Cardiac muscle cell (in vitro differentiated cells and primary cell): ENCODE measurements at regions not wholly inside any gene's neighbourhood (a gene's known extent, or its start where the extent isn't known, plus 50 kb on each side); places are given as distances from the start of the nearest gene placed in this dataset.
A peak's percentile ranks its signal among the peaks of the same experiment; 100 is the strongest.

Source experiments
- DNase-seq, 2 donors: peaks; one replicate each; pipeline versions ENCODE4 v3.0.0 to v3.0.0-alpha.2; 2010 to 2017; ENCODE audit warnings: low read depth in 1 of 2, low spot score in 1 of 2
- H3K27ac ChIP-seq: fragments of 200-600 bp; sonication (generic); 2 replicates; pipeline ENCODE4 v1.5.1; 2016
- H3K27me3 ChIP-seq: fragments of 200-600 bp; sonication (generic); 2 replicates; pipeline ENCODE4 v1.6.0; 2016; ENCODE audit warnings: control low read depth
- H3K36me3 ChIP-seq: fragments of 200-600 bp; sonication (generic); 2 replicates; pipeline ENCODE4 v1.5.1; 2016; ENCODE audit warnings: control low read depth
- H3K4me1 ChIP-seq: fragments of 200-600 bp; sonication (generic); 2 replicates; pipeline ENCODE4 v1.8.1; 2017; ENCODE audit warnings: low read depth, mild to moderate bottlenecking, mixed run types
- H3K4me3 ChIP-seq: fragments of 200-600 bp; sonication (generic); 2 replicates; pipeline ENCODE4 v1.5.1; 2016; ENCODE audit warnings: mild to moderate bottlenecking
- H3K9me3 ChIP-seq: fragments of 200-600 bp; sonication (generic); 2 replicates; pipeline ENCODE4 v1.5.1; 2017; ENCODE audit warnings: low read depth, mild to moderate bottlenecking, control low read depth
- TF ChIP-seq, protein P1 (sequence below): IDR thresholded peaks from 2 replicates; pipeline ENCODE4 v1.5.1; 2012; ENCODE audit warnings: low read depth, mild to moderate bottlenecking, low read length

DNA sequence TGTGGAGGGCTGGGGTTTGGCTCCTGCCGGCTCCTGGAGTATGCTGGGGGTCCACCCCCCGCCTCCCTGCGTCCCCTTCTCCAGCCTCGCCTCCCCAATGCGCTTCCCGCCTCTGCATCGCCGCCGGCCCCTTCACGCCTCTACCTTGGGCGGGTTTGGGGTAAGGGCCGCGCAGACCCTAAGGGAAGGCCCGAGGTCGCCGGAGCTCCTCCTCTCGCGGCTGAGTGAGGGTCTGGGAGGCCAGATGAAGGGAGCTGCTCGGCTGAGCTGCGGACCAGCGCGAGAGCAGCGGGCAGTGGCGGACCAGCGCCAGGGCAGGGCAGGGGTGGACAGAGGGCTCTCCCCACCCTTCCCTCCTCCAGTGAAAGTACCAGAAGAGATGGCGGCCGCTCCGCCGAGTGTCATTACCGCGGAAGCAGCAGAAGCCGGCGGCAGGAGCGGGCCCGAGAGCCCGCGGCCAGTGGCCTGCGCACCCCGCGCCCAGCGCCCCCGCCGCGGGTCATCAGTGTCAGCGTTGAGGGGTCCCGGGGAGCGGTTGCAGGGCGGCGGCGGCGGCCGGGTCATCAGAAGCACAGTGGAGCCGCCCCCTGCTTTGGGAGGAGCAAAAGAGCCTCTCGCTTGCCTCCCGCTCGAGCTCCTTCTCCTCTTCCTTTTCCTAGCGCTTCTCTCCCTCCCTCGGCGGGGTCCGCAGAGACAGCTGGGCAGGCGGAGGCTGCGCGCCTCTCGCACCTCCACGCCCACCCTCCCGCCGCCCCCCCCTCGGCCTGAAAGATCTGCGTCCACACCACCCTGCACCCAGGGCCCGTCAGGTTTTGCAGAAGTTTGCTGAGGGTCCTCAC, 255.6 kb upstream of the CADM1 start:
- H3K4me3 ChIP-seq, result peak overlapping the region; percentile 46
- no peak overlapping the region for H3K27ac ChIP-seq
- peak; percentile 16 to 50 for DNase-seq
- TF ChIP-seq, protein P1, sequence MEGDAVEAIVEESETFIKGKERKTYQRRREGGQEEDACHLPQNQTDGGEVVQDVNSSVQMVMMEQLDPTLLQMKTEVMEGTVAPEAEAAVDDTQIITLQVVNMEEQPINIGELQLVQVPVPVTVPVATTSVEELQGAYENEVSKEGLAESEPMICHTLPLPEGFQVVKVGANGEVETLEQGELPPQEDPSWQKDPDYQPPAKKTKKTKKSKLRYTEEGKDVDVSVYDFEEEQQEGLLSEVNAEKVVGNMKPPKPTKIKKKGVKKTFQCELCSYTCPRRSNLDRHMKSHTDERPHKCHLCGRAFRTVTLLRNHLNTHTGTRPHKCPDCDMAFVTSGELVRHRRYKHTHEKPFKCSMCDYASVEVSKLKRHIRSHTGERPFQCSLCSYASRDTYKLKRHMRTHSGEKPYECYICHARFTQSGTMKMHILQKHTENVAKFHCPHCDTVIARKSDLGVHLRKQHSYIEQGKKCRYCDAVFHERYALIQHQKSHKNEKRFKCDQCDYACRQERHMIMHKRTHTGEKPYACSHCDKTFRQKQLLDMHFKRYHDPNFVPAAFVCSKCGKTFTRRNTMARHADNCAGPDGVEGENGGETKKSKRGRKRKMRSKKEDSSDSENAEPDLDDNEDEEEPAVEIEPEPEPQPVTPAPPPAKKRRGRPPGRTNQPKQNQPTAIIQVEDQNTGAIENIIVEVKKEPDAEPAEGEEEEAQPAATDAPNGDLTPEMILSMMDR, result no peak
- H3K27me3 ChIP-seq, result peaks cover 37% of the 10 kb centered on the region
- H3K4me1 ChIP-seq, result no peaks in the 10 kb centered on the region
- no peaks in the 10 kb centered on the region for H3K9me3 ChIP-seq
- H3K36me3 ChIP-seq, result no peaks in the 10 kb centered on the region

DNA sequence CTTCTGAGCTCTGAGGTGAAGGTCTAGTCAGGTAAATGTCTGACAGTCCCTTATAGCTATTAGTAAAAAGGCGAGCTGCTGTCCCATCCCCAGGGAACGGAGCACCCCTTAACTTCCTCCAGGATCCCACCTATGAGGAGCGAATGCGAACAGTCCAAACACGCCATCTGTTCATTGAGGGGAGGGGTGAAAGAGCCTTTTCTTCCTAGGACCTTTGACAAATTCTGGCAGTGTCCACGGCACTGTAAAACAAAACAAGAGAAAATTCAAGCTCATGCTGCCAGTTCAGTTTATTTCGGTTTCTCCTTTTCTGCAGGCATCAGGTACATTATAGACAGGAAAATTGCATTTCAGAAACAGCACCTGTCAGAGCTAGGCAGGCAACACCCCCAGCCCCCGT, 253.8 kb upstream of the CADM1 start:
- DNase-seq, result no peak
- Histone ChIP-seq H3K27me3 (peaks cover 36% of the 10 kb centered on the region), H3K4me1 (no peaks in the 10 kb centered on the region), H3K9me3 (no peaks in the 10 kb centered on the region), H3K36me3 (no peaks in the 10 kb centered on the region), H3K27ac (no peak overlapping the region), H3K4me3 (no peak overlapping the region)
- TF ChIP-seq, protein P1, result no peak

DNA sequence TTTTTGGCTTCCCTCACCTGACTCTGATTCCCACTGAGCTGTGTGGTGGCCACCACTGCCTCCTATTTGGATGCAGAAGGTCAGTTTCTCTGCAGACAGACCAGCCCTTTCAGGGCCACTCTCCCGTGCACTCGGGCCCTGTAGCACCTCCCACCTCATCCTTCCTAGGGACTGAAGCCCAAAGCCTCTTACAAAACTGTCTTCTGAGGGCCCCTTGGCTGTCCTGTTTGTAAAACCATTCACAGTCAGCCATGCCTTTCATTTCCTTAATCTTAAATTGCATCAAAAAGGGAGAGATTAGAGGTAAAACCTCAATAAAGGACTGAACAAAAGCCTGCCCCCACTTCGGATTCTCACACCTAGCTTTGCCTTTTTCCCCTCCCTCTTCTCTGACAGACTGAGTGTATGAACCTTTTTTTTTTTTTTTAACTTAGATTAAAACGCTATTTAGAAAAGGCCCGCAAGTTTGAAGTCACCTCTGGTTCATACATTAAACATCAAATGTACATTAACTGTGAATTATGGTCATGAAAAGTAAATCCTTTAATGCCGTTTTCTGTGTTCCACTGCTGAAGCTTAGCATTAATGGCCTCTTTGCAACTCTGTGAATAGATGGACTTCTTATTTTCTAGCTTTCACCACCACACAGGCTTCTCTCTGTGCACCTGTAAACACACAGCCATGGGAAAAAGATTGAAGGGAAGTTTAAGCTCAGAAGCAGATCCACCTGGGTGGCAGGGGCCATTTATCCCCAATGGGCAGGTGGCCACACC, 247.2 kb upstream of the CADM1 start:
- no peak overlapping the region for H3K4me3 ChIP-seq
- no peaks in the 10 kb centered on the region for H3K36me3 ChIP-seq
- H3K27me3 ChIP-seq, result no peaks in the 10 kb centered on the region
- no peaks in the 10 kb centered on the region for H3K4me1 ChIP-seq
- no peak overlapping the region for H3K27ac ChIP-seq
- no peak for DNase-seq
- no peaks in the 10 kb centered on the region for H3K9me3 ChIP-seq
- TF ChIP-seq, protein P1, result no peak

DNA sequence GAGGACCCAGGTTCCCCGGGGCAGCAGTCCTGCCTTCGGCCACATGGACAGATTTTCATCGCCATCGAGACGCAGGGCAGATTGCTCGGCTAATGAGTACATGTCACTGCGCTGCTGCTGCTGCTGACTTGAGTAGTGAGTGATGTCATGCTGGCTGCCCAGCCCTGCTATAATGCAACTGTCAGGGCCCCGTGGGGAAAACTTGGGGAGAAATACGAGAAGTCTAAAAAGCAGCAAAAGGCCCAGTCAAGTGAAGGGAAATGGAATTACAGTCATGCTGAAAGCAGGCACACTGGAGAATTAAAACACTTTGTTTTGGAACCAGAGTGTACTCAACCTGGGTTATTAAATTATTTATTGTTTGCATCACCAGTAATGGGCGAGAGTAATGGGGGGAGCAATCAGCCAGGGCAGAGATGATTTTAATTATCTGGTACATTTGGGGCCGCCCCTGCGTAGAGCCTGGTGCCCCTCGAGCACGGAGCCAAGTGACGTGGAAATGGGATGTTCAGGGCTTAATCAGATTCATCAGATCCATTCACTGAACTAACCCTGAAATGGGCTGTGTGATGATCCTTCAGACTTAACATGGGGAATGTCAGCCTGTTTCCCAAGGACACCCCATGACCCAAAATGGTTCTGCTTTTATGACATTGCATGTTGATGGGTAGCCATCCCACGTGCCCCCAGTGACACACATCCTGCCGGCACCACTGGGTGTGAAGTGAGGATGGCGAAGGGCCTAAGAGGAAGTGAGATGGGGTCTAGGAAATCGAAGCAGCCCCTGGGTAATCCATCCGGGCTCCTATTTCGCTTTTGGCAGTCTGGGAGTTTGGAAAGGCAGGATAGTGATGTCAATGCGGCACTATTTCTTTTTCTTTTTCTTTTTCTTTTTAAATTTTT, 241.6 kb upstream of the CADM1 start:
- H3K27ac ChIP-seq, result no peak overlapping the region
- DNase-seq, result no peak
- H3K4me1 ChIP-seq, result no peaks in the 10 kb centered on the region

DNA sequence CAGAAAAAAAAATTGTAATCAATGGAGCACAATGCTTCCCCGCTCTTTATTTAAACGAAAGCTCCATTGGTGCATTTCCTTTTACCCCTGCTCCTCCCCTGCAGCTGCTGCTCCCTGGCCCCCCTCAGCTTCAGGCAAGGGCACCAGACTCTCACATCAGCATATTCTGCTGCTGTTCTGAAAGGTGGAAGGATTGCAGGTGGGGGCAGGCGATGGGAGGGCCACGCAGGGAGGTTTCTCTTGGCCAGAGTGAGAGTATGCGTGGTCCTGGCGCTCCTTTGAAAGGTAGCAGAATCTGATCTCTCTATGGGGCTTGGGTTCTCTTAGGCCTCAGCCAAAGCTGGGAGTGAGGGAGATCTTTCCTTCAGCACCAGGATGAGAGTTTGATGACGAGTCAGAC, 240.9 kb upstream of the CADM1 start:
- Histone ChIP-seq H3K4me3 (no peak overlapping the region), H3K27ac (no peak overlapping the region), H3K36me3 (no peaks in the 10 kb centered on the region), H3K27me3 (peaks cover 3% of the 10 kb centered on the region), H3K4me1 (no peaks in the 10 kb centered on the region), H3K9me3 (no peaks in the 10 kb centered on the region)
- DNase-seq, result no peak
- TF ChIP-seq, protein P1, result no peak

More for the DNA sequence above, 241.6 kb upstream of the CADM1 start:
- TF ChIP-seq, protein P1, result no peak
- Histone ChIP-seq H3K27me3 (peaks cover 3% of the 10 kb centered on the region), H3K36me3 (no peaks in the 10 kb centered on the region), H3K4me3 (no peak overlapping the region), H3K9me3 (no peaks in the 10 kb centered on the region)
